GM19240 (cell line): ENCODE measurements at regions not wholly inside any gene's neighbourhood (a gene's known extent, or its start where the extent isn't known, plus 50 kb on each side); places are given as distances from the start of the nearest gene placed in this dataset.

Source experiments
- DNase-seq: peaks from one replicate; pipeline ENCODE4 v3.0.0; 2011; ENCODE audit warnings: low spot score; ENCODE audit not compliant: insufficient read length

DNA sequence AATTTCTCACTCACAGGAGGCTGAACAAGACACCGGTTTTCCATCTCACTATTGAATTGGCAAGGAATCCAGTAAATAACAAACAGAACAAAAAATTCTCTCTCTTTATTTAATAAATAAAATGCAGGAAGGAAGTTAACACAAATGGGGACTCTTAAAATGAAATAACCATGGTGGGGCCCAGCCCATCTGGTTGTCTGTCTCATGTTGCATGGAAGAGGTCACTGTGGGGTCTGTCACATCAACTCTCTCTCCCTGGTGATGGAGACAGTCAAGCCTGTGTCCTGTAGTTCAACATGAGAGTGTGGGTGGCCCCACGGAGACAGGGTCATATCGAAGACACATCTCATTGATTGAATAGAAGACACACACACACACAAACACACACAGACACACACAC is 297.7 kb downstream of the IRX2 start:
- DNase-seq: no peak

- no peak for DNase-seq
Measured at GRCh38 chr5:2451100-2451499, 300.4 kb downstream of the IRX2 start.

GRCh38 chr5:2442496-2443354 is 308.8 kb downstream of the IRX2 start:
- no peak for DNase-seq

DNA sequence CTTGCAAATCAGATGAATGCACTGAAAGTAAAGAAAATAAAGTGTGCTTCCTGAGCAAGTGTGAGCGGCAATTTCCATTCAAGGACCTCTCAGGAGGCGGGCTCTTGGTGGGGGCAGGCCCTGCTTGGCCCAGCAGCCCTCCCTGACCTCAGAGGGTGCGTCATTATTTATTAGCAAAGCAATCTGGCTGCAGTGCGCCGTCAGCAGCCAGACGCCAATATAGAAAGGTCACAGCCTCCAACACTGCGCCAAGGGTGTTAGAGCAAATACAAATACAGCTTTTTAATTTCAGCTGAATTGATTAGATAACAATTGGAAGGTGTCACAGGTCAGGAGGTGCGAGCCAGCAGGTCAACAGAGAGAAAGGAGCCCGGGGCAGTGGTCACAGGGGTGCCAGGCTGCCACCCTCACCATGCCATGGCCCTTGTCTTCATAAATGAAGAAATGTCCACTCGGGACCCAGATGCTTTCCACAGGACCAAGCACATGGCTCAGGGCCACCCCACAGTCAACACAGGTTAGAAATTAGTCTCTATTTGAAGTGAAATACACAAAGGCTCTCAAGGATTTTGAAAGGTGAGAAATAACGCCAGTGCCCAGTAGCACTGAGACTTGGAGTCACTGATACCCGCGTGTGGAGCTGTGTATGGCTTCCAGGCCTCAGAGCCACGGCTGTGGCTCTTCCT is 309.8 kb downstream of the IRX2 start:
- DNase-seq: no peak

DNA sequence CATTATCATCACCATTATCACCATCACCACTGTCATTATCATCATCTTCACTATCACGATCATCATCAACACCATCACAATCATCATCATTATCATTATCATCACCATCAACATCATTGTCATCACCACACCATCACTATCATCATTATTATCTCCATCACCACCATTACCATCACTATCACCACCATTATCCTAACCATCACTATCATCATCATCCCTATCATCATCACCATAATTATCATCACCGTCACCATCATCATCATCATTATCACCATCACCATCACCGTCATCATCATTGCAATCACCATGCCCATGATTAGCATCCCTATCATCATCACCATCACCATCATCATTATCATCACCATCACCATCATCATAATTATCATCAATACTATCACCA is 311.9 kb downstream of the IRX2 start:
- DNase-seq: no peak

GRCh38 chr5:2433086-2433485 is 318.4 kb downstream of the IRX2 start:
- DNase-seq: no peak

GRCh38 chr5:2432076-2432920 is 319.2 kb downstream of the IRX2 start:
- no peak for DNase-seq

GRCh38 chr5:2430606-2431005 is 320.9 kb downstream of the IRX2 start:
- DNase-seq: no peak

DNA sequence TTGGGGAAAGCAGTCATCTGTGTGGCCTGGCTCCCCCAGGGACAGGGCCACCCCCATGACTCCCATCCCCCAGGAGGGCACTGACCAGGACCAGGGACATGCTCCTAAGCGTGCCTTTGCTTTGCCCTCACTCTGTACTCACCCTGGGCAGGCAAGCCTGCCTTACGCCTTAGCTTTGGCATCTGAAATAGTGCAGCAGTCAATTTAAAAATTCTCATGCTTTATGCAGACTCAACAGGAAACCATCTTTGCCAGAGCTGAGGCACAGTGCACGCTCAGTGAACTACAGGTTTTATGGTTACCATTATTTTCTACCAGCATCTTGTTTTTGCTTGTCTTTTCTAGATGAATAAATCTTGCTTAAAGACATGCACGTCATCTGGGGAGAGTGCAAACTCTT is 323.5 kb downstream of the IRX2 start:
- no peak for DNase-seq

DNA sequence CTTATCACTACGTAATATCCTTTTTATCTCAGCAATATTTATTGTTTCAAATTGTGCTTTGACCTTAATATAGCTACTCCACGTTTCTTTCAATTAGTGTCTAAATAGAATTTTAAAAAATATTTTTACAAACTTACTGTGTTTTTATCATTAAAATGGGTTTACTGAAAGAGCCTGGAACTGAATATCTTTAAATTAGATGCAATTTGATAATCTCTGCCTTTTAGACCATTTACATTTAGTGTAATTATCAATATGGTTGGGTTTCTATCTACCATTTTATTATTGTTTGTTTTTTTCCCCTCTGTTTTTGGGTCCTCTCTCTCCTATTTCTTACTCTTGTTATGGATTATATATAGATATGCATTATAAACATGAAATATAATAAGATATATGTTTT is 327.8 kb downstream of the IRX2 start:
- DNase-seq: no peak

DNA sequence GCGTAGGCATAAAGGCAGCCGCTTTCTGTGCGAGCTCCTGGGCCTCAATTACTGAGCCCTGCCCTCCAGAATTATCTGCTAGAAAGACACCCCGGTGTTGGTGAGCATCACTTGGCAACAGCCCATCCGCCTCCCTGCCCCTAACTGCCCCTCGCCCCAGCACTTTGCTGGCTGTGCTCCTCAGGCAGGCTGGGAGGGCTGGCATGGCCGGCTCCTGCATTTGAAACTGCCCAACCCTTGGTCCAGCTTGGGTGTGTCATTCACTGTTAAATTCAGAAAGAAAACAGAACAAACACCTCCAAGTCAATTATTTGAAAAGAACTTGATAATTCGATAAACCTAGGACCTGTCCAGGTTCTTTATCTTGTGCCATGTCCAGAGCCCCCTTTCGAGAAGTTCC is 334.2 kb downstream of the IRX2 start:
- no peak for DNase-seq

- DNase-seq: no peak
Measured at GRCh38 chr5:2415678-2416077, 335.8 kb downstream of the IRX2 start.

DNA sequence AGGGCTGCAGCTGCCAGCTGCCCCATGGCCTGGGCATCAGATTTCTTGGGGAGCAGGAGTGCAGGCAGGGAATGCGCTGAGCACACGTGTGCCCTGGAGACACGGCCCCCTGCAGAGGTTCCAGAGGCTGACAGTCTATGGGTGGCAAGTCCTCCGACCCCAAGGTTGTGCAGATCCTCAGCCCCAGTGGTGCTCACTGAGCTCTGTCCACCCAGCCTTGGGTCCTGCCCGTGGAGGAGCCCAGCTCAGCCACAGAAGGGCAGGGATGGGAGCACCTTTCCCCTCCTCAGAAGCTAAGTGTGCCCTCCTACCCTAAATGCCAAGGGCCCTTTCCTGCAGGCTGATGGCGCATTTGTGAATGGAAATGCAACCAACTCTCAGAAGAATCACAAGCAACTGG is 341.0 kb downstream of the IRX2 start:
- DNase-seq: no peak

GRCh38 chr5:2403296-2403695 is 348.2 kb downstream of the IRX2 start:
- no peak for DNase-seq

DNA sequence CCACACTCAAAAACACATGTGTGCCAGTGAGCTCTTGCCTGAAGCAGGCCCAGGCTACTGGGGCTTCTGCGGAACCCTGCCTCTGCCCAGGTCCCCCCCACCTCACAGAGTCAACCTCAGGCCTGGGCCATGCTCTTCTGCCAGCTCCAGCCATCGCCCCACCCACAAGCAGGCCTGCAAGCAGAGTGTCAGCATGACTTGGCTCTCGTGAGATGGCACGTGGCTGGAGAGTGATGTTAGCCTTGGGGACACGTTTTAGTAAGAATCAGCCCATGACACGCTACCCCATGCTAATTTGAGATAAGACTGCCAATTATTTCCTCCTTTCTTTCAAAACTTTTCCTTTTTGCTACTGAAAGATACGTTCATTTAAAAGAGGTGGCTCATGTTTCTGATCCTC is 351.7 kb downstream of the IRX2 start:
- DNase-seq: no peak

- no peak for DNase-seq
Measured at GRCh38 chr5:2399096-2399495, 352.4 kb downstream of the IRX2 start.

DNA sequence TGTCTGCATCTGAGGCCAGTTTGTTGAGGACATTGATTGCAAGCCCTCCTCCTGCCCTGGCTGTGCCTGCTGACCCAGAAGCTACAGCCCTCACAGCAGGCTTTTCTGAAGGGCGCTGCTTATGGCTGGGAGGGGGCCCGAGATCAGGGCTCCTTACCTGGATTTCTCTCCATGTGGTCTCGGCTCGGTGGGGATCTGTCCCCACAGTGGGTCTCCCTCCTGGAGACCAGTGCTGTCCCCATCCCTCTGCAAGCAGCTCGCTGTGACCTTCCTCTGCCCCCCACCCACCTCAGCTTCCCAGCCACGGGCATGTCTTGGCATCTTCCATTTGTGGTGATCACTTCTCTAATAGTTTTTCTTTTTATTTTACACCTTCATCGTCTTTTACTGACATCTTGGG is 357.9 kb downstream of the IRX2 start:
- no peak for DNase-seq

- no peak for DNase-seq
Measured at GRCh38 chr5:2391566-2391965, 359.9 kb downstream of the IRX2 start.

DNA sequence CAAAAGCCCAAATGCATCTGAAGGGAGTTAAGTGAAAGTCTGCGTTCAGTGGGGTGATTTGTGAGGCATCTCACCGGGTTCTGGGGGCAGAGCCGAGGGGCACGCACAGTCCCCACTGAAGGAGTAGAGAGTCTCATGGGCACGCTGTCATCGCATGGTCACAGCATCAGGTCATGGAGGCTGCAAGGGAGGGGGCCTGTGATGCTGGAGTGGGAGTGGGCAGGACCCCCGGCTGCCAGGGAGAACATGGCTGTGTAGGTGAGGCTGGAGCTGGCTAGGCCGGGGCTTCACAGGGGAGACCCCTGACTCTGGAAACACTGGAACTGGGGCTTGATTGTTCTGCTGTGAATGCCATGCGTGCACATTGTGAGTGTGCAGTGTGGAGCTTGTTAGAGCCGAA is 360.5 kb downstream of the IRX2 start:
- no peak for DNase-seq

DNA sequence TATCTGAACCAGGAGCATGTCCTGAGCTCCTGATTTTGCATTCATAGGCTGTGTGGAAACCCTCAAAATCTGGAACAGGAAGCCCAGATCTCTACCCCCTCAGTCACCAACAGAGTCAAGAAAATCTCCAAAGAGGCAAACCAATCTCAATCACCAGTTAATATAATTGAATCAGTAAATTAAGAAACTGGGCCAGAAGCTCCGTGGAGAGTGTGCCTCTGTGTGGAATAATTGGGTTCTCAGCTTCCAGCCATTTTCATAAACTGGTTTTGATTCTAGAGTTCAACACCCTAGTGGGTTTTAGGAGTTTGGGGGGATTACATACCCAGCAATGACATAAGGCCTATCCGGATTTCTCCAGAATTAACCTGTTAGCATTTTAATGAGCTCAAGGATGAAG is 362.9 kb downstream of the IRX2 start:
- no peak for DNase-seq

DNA sequence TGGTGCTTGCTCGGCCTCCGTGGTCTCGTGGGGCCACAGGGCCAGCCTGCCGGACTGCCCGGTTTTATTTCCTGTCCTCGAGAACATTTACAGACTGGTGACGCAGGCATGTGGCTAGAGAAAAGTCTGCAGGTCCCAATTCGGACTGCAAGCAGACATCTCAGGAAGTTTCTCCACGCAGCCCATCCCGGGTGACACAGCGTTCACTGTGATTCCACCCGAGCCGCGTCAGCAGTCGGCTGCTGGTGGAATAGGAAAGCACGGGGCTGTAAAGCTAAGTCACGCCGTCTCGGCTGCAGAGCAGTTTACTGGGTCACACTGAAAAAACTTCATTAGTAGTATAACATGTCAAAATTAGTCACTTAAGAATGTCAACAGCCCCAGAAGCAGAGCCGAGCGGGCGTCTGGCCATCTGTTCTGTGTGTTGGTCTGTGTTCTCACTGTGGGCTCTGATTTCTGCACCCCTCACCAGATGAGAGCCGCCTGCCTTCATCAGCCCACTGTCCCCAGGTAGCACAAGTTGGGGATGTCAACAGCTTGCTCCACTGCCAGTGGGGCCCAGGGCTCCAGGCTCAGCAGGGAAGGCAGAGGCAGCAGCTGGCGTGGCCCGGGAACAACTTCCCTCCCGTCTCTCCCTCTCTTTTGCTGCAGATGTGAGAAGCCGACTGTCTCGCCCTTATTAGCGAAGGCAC is 363.7 kb downstream of the IRX2 start:
- DNase-seq: no peak

GRCh38 chr5:2387250-2387633 is 364.2 kb downstream of the IRX2 start:
- DNase-seq: no peak
